HL-60 (cell line): ENCODE measurements at regions not wholly inside any gene's neighbourhood (a gene's known extent, or its start where the extent isn't known, plus 50 kb on each side); places are given as distances from the start of the nearest gene placed in this dataset.

Experiments
- DNase-seq, 2 experiments: peaks; one replicate each; pipeline ENCODE4 v3.0.0-alpha.2; 2010 to 2020; ENCODE audit warnings: low read depth in 1 of 2, low spot score in 1 of 2
- H3K27ac ChIP-seq: fragments of 250-450 bp; sonication (Bioruptor Pico); replicated peaks from 2 replicates; pipeline ENCODE4 v1.5.1; 2020; ENCODE audit warnings: mild to moderate bottlenecking, moderate library complexity
- H3K27me3 ChIP-seq: fragments of 250-450 bp; sonication (Bioruptor Pico); 2 replicates; pipeline ENCODE4 v1.5.1; 2021; ENCODE audit warnings: mild to moderate bottlenecking, moderate library complexity; ENCODE audit not compliant: insufficient read depth, poor library complexity, severe bottlenecking
- H3K4me3 ChIP-seq: replicated peaks from 2 replicates; pipeline ENCODE4 v1.5.1; 2011; ENCODE audit warnings: mild to moderate bottlenecking, control low read depth, low read length; ENCODE audit not compliant: insufficient read depth
- GABPA ChIP-seq: IDR thresholded peaks from 2 replicates; pipeline ENCODE4 v1.6.1; 2012; ENCODE audit warnings: low read depth
- POLR2AphosphoS5 ChIP-seq: IDR thresholded peaks from 2 replicates; pipeline ENCODE4 v1.6.1; 2012; ENCODE audit warnings: low read depth
- REST ChIP-seq: IDR thresholded peaks from 2 replicates; pipeline ENCODE4 v1.6.1; 2012; ENCODE audit warnings: low read depth; ENCODE audit not compliant: insufficient replicate concordance
- SPI1 ChIP-seq: IDR thresholded peaks from 2 replicates; pipeline ENCODE4 v1.6.1; 2012; ENCODE audit warnings: low read depth, mild to moderate bottlenecking, borderline replicate concordance
- TF ChIP-seq, protein P1 (sequence below): IDR thresholded peaks from one replicate; pipeline ENCODE4 v1.5.1; 2011; ENCODE audit warnings: low read length, control low read depth, inconsistent platforms; ENCODE audit not compliant: insufficient read depth

GRCh38 chr15:25608926-25609325 is 170.1 kb upstream of the UBE3A start:
- TF ChIP-seq POLR2AphosphoS5: no peak
- TF ChIP-seq, protein P1, sequence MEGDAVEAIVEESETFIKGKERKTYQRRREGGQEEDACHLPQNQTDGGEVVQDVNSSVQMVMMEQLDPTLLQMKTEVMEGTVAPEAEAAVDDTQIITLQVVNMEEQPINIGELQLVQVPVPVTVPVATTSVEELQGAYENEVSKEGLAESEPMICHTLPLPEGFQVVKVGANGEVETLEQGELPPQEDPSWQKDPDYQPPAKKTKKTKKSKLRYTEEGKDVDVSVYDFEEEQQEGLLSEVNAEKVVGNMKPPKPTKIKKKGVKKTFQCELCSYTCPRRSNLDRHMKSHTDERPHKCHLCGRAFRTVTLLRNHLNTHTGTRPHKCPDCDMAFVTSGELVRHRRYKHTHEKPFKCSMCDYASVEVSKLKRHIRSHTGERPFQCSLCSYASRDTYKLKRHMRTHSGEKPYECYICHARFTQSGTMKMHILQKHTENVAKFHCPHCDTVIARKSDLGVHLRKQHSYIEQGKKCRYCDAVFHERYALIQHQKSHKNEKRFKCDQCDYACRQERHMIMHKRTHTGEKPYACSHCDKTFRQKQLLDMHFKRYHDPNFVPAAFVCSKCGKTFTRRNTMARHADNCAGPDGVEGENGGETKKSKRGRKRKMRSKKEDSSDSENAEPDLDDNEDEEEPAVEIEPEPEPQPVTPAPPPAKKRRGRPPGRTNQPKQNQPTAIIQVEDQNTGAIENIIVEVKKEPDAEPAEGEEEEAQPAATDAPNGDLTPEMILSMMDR: no peak
- TF ChIP-seq SPI1: no peak
- no peak for TF ChIP-seq REST
- TF ChIP-seq GABPA: no peak
- no peak for DNase-seq
- Histone ChIP-seq H3K4me3 (no peak overlapping the region), H3K27me3 (no peaks in the 10 kb centered on the region), H3K27ac (no peak overlapping the region)

DNA sequence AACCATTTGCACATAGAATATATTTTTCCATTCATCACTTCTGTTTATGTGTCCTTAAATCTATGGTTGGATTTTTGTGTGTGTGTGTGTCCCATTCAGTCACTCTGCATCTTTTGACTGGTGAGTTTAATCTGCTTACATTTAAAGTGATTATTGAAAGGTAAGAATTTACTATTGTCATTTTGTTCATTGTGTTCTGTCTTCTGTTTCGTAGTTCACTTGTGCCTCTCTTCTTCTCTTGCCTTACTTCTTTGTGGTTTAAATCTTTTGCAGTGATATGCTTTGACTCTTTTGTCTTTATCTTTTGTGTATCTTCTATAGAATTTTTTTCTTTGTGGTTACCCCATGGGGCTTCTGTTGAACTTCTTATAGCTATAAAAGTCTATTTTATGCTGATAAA is 166.3 kb upstream of the UBE3A start:
- TF ChIP-seq REST (no peak), SPI1 (no peak), POLR2AphosphoS5 (no peak), GABPA (no peak)
- TF ChIP-seq, protein P1: no peak
- Histone ChIP-seq H3K27me3 (no peaks in the 10 kb centered on the region), H3K27ac (no peak overlapping the region), H3K4me3 (no peak overlapping the region)
- DNase-seq: no peak

- Histone ChIP-seq H3K4me3 (no peak overlapping the region), H3K27ac (no peak overlapping the region), H3K27me3 (no peaks in the 10 kb centered on the region)
- TF ChIP-seq POLR2AphosphoS5 (no peak), GABPA (no peak), SPI1 (no peak), REST (no peak)
- TF ChIP-seq, protein P1: no peak
- no peak for DNase-seq
These were observed 161.9 kb upstream of the UBE3A start for GRCh38 chr15:25600751-25601150.
